Sigmoid colon (tissue), 6 donors: ENCODE measurements at regions not wholly inside any gene's neighbourhood (a gene's known extent, or its start where the extent isn't known, plus 50 kb on each side); places are given as distances from the start of the nearest gene placed in this dataset.

ENCODE experiments used
- DNase-seq: peaks from one replicate; pipeline ENCODE4 v3.0.0-alpha.2; 2019
- H3K27ac ChIP-seq, 4 donors: fragments of 200-600 bp; sonication (generic); one replicate each; pipeline ENCODE4 v1.5.1; 2016 to 2019; ENCODE audit warnings: mild to moderate bottlenecking in 1 of 4
- H3K27me3 ChIP-seq, 3 donors: fragments of 200-600 bp; sonication (generic); one replicate each; pipeline ENCODE4 v1.5.1; 2019; ENCODE audit warnings: mild to moderate bottlenecking in 1 of 3
- H3K36me3 ChIP-seq, 4 donors: fragments of 200-600 bp; sonication (generic); one replicate each; pipeline ENCODE4 v1.5.1; 2016 to 2019
- H3K4me1 ChIP-seq, 4 donors: fragments of 200-600 bp; sonication (generic); one replicate each; pipeline ENCODE4 v1.5.1; 2017 to 2019
- H3K4me3 ChIP-seq, 4 donors: fragments of 200-600 bp; sonication (generic); one replicate each; pipeline ENCODE4 v1.5.1; 2017 to 2019; ENCODE audit warnings: mild to moderate bottlenecking in 2 of 4, moderate library complexity in 1 of 4
- H3K9me3 ChIP-seq, 4 donors: fragments of 200-600 bp in 3 of 4; sonication (generic) in 3 of 4; one replicate each; pipeline versions ENCODE4 v1.5.1 to v1.6.1; 2013 to 2019
- CTCF ChIP-seq, 4 experiments: fragments of 450-650 bp in 3 of 4; fragments of 200-600 bp in 1 of 4; IDR thresholded peaks; one replicate each; pipeline ENCODE4 v1.5.1; 2016 to 2019; ENCODE audit warnings: antibody characterized with exemption in 4 of 4, mild to moderate bottlenecking in 3 of 4, moderate library complexity in 2 of 4
- EP300 ChIP-seq, 4 donors: sonication (generic); formaldehyde crosslinking; IDR thresholded peaks; one replicate each; pipeline ENCODE4 v1.6.1; 2017; ENCODE audit warnings: antibody characterized with exemption in 4 of 4
- POLR2A ChIP-seq, 2 donors: fragments of 450-650 bp; IDR thresholded peaks; one replicate each; pipeline ENCODE4 v1.6.1; 2016; ENCODE audit warnings: antibody characterized with exemption in 2 of 2, mild to moderate bottlenecking in 2 of 2, moderate library complexity in 2 of 2
- POLR2AphosphoS5 ChIP-seq, 4 donors: sonication (generic); formaldehyde crosslinking; IDR thresholded peaks; one replicate each; pipeline ENCODE4 v1.6.1; 2017; ENCODE audit warnings: antibody characterized with exemption in 4 of 4
- WGBS, 2 donors: extraction: QIAGEN DNeasy Blood & Tissue Kit; methylation state at CpG; one replicate each; pipeline ENCODE4 v1.1.7; 2013; 5-methylcytosine and 5-hydroxymethylcytosine counted together
- intact Hi-C: fragments of 100-400 bp; cut with DNase I; formaldehyde crosslinking; loops from one replicate; pipeline ENCODE4 v1.15.1; 2023
- donor health status: healthy with polysubstance abuse.
- donor health status: healthy.

GRCh38 chr5:174521449-174521848 is 202.9 kb upstream of the MSX2 start:
- H3K36me3 ChIP-seq, result no peaks in the 10 kb centered on the region
- intact Hi-C loops, result no loop called here
- H3K4me1 ChIP-seq, result no peaks in the 10 kb centered on the region
- H3K9me3 ChIP-seq, result no peaks in the 10 kb centered on the region
- no peak for TF ChIP-seq EP300 (IDR thresholded peaks at IDR 0.05)
- no peak for TF ChIP-seq CTCF (IDR thresholded peaks at IDR 0.05)
- TF ChIP-seq POLR2A (IDR thresholded peaks at IDR 0.05), result no peak
- TF ChIP-seq POLR2AphosphoS5 (IDR thresholded peaks at IDR 0.05), result no peak
- no peak overlapping the region for H3K27ac ChIP-seq
- H3K27me3 ChIP-seq, result peaks cover 0 to 32% (median 6%) of the 10 kb centered on the region in 3 donors
- 85 to 93% methylated on average over 1 of the region's 1 CpG for WGBS, 2 donors
- no peak for DNase-seq
- no peak overlapping the region for H3K4me3 ChIP-seq

- DNase-seq, result no peak
- Histone ChIP-seq H3K27me3 (peaks cover 0 to 29% (median 6%) of the 10 kb centered on the region in 3 donors), H3K4me3 (no peak overlapping the region), H3K4me1 (no peaks in the 10 kb centered on the region), H3K9me3 (no peaks in the 10 kb centered on the region), H3K36me3 (no peaks in the 10 kb centered on the region), H3K27ac (no peak overlapping the region)
- no peak for TF ChIP-seq POLR2AphosphoS5 (IDR thresholded peaks at IDR 0.05)
- no peak for TF ChIP-seq EP300 (IDR thresholded peaks at IDR 0.05)
- no peak for TF ChIP-seq CTCF (IDR thresholded peaks at IDR 0.05)
- no peak for TF ChIP-seq POLR2A (IDR thresholded peaks at IDR 0.05)
- WGBS, 2 donors, result 42 to 43% methylated on average over 2 of the region's 2 CpGs
- intact Hi-C loops, result no loop called here
These were observed 201.7 kb upstream of the MSX2 start for GRCh38 chr5:174522480-174523260.

- intact Hi-C loops, result no loop called here
These were observed 200.9 kb upstream of the MSX2 start for GRCh38 chr5:174523311-174524071.

GRCh38 chr5:174524351-174524750 is 200.0 kb upstream of the MSX2 start:
- intact Hi-C loops, result no loop called here
- 38 to 78% methylated on average over 4 of the region's 4 CpGs for WGBS, 2 donors
- TF ChIP-seq CTCF (IDR thresholded peaks at IDR 0.05), result no peak
- no peak for TF ChIP-seq EP300 (IDR thresholded peaks at IDR 0.05)
- no peak overlapping the region for H3K27ac ChIP-seq
- H3K36me3 ChIP-seq, result no peaks in the 10 kb centered on the region
- H3K4me1 ChIP-seq, result no peaks in the 10 kb centered on the region
- H3K27me3 ChIP-seq, result peaks cover 0 to 17% (median 5%) of the 10 kb centered on the region in 3 donors
- DNase-seq, result no peak
- H3K9me3 ChIP-seq, result no peaks in the 10 kb centered on the region
- no peak overlapping the region for H3K4me3 ChIP-seq

More at GRCh38 chr5:174523311-174524071, 200.9 kb upstream of the MSX2 start:
- TF ChIP-seq CTCF (IDR thresholded peaks at IDR 0.05) (no peak), POLR2A (IDR thresholded peaks at IDR 0.05) (no peak), POLR2AphosphoS5 (IDR thresholded peaks at IDR 0.05) (no peak), EP300 (IDR thresholded peaks at IDR 0.05) (no peak)
- Histone ChIP-seq H3K27me3 (peaks cover 0 to 24% (median 6%) of the 10 kb centered on the region in 3 donors), H3K4me3 (no peak overlapping the region), H3K9me3 (no peaks in the 10 kb centered on the region), H3K4me1 (no peaks in the 10 kb centered on the region), H3K27ac (no peak overlapping the region), H3K36me3 (no peaks in the 10 kb centered on the region)
- WGBS, 2 donors, result 20 to 64% methylated on average over 6 of the region's 6 CpGs
- no peak for DNase-seq
